ENCODE measurements at regions not wholly inside any gene's neighbourhood (a gene's known extent, or its start where the extent isn't known, plus 50 kb on each side); places are given as distances from the start of the nearest gene placed in this dataset.

DNA sequence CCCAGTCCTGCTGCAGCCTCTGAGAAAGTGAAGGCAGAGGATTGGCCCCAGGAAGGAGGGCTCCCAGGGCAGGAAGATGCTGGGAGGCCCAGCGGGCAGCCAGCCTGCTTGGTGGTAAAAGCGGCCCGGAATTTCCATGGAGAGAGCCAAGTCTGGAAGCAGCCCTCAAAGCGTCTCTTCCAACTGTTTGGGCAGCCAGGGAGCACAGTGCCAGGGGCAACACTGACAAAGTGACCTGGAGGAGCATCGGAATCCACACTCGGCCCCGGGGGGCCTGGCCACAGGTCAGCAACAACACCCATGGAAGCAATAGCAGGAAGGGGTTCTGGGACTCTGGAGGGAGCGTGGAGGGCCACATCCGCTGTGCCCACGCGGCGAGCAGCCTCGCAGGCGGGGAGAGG, 63.2 kb upstream of the FGFR2 start:
- DNase-seq: no peak

DNA sequence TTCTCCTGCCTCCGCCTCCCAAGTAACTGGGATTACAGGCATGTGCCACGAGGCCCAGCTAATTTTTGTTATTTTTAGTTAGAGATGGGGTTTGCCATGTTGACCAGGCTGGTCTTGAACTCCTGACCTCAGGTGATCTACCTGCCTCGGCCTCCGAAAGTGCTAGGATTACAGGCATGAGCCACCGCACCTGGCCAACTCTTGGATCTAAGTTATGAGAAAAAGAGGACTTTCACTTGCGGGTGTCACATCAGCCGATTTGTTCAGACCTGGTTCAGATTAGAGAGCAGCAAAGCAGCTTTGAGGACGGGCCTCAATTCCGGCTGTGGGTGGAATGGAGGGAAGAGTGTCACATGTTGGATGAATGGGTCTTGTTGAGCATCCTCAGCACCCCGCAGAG, 61.0 kb upstream of the FGFR2 start:
- DNase-seq: no peak

GRCh38 chr10:121658611-121659010, 60.4 kb upstream of the FGFR2 start:
- no peak for DNase-seq

DNA sequence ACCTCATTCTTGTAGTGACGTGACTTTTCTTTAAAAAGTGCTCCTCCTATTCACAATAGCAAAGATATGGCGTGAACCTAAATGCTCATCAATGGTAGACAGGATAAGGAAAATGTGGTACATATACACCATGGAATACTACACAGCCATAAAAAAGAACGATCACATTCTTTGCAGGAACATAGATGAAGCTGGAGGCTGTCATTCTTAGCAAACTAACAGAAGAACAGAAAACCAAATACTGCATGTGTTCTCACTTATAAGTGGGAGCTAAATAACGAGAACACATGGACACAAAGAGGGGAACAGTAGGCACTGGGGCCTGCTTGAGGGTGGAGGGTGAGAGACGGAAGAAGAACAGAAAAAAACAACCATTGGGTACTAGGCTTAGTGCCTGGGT, 59.9 kb upstream of the FGFR2 start:
- no peak for DNase-seq

DNA sequence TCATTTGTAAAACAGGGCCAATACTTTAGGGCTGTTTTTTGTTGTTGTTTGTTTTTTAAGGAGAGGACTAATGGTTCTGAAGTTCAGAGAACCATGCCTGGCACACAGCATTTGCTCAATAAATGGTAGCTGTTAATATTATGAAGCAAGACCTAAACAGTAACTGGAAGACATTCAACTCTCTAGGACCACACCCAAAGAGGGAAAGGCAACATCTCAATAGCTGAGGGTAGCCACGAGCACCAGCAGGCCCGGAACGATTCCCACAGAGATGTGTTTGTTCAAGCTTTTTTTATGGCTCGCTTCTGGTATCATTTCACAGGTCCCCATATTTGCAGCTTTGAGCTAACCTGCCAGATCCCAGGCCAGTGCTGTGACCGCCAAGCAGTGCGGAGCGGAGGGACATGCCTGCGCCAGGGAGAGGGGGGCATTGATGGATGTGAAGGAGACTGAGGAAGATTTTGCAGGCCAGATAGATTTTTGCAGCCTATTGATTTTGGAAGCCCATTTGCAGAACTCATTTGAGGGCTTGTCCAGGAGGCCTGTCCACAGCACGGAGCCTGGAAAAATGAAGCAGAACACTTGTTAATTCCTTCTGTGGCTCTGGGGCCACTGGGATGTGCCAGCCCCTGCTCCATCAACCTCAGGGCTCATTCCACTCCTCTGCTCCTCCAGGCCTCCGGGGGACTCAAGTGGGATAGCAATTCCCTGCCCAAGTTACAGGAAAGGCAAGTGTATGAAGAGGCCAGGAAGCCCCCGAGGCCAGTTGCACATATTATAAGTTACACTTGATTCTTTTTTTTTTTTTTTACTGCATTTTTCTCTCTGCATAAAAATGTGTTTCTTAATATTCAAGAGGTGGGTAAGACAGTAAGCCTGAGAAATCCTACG, 57.3 kb upstream of the FGFR2 start:
- DNase-seq: no peak

DNA sequence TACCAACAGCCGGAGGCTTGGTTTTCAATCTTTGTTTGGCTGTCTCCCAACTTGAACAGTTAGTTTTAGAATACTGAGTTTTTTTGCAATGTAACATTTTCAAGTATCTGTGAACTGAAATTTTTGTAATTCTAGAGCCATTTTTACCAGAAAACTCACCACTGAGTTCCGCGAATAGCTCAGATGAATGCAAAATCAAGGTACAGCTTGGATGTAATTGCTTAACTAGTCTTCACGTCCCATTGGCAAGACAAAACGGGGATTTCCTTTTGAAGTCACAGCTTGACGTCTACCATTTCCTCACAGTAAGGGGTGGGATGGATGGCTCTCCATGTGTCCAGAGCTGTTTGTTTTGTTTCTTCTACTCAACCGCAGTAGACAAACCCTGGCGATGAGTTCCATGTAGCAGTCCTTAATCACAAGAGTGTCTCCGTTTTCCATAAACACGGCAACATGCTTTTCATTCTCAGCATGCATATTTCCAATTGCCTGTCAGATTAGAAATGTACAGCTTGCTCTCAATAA, 55.8 kb upstream of the FGFR2 start:
- peak; percentile 49 to 50 for DNase-seq

GRCh38 chr10:121653608-121654007, 55.4 kb upstream of the FGFR2 start:
- no peak for DNase-seq

DNA sequence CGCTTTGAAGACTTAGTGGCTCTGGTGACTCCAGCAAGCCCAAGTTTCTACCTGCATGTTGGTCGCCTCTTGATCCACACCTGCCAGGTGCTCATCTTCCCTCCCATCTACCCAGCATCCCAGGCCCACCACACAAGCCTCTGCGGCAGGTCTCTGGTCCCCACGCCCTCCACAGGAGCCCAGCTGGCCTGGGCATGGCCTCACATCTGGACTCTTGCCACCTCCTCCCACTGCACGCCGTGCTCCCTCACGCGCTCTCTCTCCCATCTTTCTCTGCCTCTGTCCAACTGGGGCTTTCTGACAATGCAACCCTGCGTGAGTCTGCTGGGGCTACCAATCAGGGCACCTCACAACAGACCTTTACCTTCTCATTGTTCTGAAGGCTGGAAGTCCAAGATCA, 50.2 kb upstream of the FGFR2 start:
- DNase-seq: no peak

DNA sequence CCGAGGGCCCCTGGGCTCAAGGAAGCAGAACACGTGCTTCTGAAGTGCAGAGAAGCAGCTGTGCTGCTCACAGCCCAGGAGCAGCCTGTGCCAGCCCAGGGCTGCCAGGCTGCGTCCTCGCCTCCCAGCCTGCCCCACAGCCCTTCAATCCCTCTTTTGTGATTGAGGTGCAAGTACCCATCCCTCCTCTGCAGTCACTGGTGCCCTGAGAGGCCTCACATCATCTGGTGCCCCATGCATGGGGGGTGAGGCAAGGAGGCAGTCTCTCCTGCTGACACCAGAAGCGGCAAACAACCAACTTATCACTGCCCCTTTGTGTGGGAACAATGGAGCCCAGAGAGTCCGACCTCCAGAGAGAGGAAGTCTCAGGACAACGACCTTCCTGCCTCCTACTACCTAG, 49.8 kb upstream of the FGFR2 start:
- no peak for DNase-seq

Measured in NCI-H187 (cell line).